ENCODE measurements at regions not wholly inside any gene's neighbourhood (a gene's known extent, or its start where the extent isn't known, plus 50 kb on each side); places are given as distances from the start of the nearest gene placed in this dataset.

- Histone ChIP-seq H3K27ac (ENCODE audit: extremely low read depth, low read depth, low read length) (no peak overlapping the region), H3K36me3 (ENCODE audit: control insufficient read depth in 2 of 2, insufficient read depth in 1 of 2, low read length in 2 of 2) (no peaks in the 10 kb centered on the region), H3K9me3 (ENCODE audit: control insufficient read depth, insufficient read depth, low read depth, low read length) (no peaks in the 10 kb centered on the region), H3K4me1 (ENCODE audit: control insufficient read depth, insufficient read depth, low read length) (no peaks in the 10 kb centered on the region), H3K4me3 (ENCODE audit: low read depth, low read length) (no peak overlapping the region)
- POLR2A ChIA-PET = no interaction called here
- CTCF ChIA-PET = no interaction called here
- no peak for TF ChIP-seq ZNF623 (tag by site-specific recombination; IDR thresholded peaks at IDR 0.05)
- no peak for TF ChIP-seq ZNF768 (tag by site-specific recombination; IDR thresholded peaks at IDR 0.05)
- TF ChIP-seq EGR2 (tag by site-specific recombination; IDR thresholded peaks at IDR 0.05; ENCODE audit: low read depth) = no peak
- no peak for TF ChIP-seq KLF1 (tag by site-specific recombination; IDR thresholded peaks at IDR 0.05)
These were observed 451.8 kb upstream of the NRXN1 start for GRCh38 chr2:51483720-51484119.

GRCh38 chr2:51472783-51473182 is 440.9 kb upstream of the NRXN1 start:
- Histone ChIP-seq H3K9me3 (ENCODE audit: control insufficient read depth, insufficient read depth, low read depth, low read length) (no peaks in the 10 kb centered on the region), H3K27ac (ENCODE audit: extremely low read depth, low read depth, low read length) (no peak overlapping the region), H3K4me1 (ENCODE audit: control insufficient read depth, insufficient read depth, low read length) (no peaks in the 10 kb centered on the region), H3K36me3 (ENCODE audit: control insufficient read depth in 2 of 2, insufficient read depth in 1 of 2, low read length in 2 of 2) (no peaks in the 10 kb centered on the region), H3K4me3 (ENCODE audit: low read depth, low read length) (no peak overlapping the region)
- no peak for TF ChIP-seq ZNF768 (tag by site-specific recombination; IDR thresholded peaks at IDR 0.05)
- no peak for TF ChIP-seq ZNF416 (tag by site-specific recombination; IDR thresholded peaks at IDR 0.05)
- no peak for TF ChIP-seq KLF17 (tag by site-specific recombination; IDR thresholded peaks at IDR 0.05)
- no peak for TF ChIP-seq GLI2 (tag by site-specific recombination; IDR thresholded peaks at IDR 0.05; ENCODE audit: borderline replicate concordance, low read depth)
- no peak for TF ChIP-seq RBAK (tag by site-specific recombination; IDR thresholded peaks at IDR 0.05)
- no peak for TF ChIP-seq ZNF777 (tag by site-specific recombination; IDR thresholded peaks at IDR 0.05; ENCODE audit: borderline replicate concordance)
- TF ChIP-seq CTCF (tag by site-specific recombination; IDR thresholded peaks at IDR 0.05) = no peak
- TF ChIP-seq, protein P1, sequence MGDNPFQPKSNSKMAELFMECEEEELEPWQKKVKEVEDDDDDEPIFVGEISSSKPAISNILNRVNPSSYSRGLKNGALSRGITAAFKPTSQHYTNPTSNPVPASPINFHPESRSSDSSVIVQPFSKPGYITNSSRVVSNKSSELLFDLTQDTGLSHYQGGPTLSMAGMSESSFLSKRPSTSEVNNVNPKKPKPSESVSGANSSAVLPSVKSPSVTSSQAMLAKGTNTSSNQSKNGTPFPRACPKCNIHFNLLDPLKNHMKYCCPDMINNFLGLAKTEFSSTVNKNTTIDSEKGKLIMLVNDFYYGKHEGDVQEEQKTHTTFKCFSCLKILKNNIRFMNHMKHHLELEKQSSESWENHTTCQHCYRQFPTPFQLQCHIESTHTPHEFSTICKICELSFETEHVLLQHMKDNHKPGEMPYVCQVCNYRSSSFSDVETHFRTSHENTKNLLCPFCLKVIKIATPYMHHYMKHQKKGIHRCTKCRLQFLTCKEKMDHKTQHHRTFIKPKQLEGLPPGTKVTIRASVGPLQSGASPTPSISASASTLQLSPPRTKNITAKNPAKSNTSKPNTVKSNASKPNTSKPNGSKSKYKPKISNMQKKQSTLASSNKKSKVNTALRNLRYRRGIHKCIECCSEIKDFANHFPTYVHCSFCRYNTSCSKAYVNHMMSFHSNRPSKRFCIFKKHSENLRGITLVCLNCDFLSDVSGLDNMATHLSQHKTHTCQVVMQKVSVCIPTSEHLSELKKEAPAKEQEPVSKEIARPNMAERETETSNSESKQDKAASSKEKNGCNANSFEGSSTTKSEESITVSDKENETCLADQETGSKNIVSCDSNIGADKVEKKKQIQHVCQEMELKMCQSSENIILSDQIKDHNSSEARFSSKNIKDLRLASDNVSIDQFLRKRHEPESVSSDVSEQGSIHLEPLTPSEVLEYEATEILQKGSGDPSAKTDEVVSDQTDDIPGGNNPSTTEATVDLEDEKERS (tag by site-specific recombination; IDR thresholded peaks at IDR 0.05) = no peak
- TF ChIP-seq, protein P2, sequence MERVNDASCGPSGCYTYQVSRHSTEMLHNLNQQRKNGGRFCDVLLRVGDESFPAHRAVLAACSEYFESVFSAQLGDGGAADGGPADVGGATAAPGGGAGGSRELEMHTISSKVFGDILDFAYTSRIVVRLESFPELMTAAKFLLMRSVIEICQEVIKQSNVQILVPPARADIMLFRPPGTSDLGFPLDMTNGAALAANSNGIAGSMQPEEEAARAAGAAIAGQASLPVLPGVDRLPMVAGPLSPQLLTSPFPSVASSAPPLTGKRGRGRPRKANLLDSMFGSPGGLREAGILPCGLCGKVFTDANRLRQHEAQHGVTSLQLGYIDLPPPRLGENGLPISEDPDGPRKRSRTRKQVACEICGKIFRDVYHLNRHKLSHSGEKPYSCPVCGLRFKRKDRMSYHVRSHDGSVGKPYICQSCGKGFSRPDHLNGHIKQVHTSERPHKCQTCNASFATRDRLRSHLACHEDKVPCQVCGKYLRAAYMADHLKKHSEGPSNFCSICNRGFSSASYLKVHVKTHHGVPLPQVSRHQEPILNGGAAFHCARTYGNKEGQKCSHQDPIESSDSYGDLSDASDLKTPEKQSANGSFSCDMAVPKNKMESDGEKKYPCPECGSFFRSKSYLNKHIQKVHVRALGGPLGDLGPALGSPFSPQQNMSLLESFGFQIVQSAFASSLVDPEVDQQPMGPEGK (tag by site-specific recombination; IDR thresholded peaks at IDR 0.05) = no peak
- no peak for TF ChIP-seq ZNF175 (tag by site-specific recombination; IDR thresholded peaks at IDR 0.05)
- TF ChIP-seq ZNF138 (tag by site-specific recombination; IDR thresholded peaks at IDR 0.05; ENCODE audit: borderline replicate concordance) = no peak
- TF ChIP-seq SETDB1 (IDR thresholded peaks at IDR 0.05; ENCODE audit: insufficient read length, low read length) = no peak
- no peak for TF ChIP-seq ZFP69B (tag by site-specific recombination; IDR thresholded peaks at IDR 0.05)
- CTCF ChIA-PET = no interaction called here
- POLR2A ChIA-PET = no interaction called here
